HG03432 (cell line): ENCODE measurements at regions not wholly inside any gene's neighbourhood (a gene's known extent, or its start where the extent isn't known, plus 50 kb on each side); places are given as distances from the start of the nearest gene placed in this dataset.

Experiments used
- ATAC-seq: cut with Tn5 transposase; IDR thresholded peaks from one replicate; pipeline ENCODE4 v1.9.1; 2021; ENCODE audit warnings: mild to moderate bottlenecking, moderate library complexity; ENCODE audit not compliant: unreplicated experiment

- no peak for ATAC-seq
Measured at GRCh38 chr2:145484448-145485097, 964.7 kb upstream of the ZEB2 start.

DNA sequence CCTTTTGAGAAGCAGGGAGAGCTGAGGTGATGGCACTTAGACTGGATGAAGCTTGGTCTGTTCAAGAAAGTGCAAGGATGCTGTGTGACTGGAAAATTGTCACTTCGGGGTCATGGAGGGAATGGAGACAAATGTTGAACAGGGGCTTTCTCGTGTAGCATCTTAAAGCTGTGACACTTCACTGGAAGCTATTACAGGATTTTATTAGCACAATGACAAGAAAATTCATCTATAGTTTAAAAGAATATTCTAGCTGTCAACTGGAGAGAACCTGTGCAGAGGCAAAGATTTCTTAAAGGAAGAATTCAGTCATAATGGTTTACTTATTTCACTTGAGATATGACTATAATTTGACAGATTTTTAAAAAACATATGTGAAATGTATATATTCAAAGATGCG, 963.9 kb upstream of the ZEB2 start:
- ATAC-seq = no peak

DNA sequence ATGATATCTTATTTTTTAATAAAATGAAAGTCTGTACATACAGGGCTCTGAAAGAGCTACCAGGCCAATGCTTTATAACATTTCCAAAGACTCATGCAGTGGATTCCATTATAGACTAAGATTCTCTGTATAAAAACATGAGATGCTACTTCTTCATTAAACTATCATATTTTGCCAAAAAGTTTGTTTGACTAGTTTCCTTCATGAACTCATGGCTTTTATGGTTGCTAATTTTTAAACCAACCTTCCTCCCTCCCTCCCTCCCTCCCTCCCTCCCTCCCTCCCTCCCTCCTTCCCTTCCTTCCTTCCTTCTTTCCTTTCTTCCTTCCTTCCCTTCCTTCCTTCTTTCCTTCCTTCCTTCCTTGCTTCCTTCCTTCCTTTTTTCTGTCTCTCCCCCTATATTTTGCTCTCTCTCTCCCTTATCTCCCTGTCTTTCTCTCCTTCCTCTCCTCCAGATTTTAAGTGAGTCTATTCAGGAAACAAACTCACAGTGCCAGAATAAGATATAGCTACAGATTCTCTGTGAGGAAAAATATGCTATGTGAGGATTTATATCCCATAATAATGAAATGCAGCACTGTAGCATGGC, 961.5 kb upstream of the ZEB2 start:
- no peak for ATAC-seq

- ATAC-seq = no peak
Measured at GRCh38 chr2:145464866-145465265, 944.9 kb upstream of the ZEB2 start.

- no peak for ATAC-seq
Measured at GRCh38 chr2:145460112-145460511, 940.2 kb upstream of the ZEB2 start.

DNA sequence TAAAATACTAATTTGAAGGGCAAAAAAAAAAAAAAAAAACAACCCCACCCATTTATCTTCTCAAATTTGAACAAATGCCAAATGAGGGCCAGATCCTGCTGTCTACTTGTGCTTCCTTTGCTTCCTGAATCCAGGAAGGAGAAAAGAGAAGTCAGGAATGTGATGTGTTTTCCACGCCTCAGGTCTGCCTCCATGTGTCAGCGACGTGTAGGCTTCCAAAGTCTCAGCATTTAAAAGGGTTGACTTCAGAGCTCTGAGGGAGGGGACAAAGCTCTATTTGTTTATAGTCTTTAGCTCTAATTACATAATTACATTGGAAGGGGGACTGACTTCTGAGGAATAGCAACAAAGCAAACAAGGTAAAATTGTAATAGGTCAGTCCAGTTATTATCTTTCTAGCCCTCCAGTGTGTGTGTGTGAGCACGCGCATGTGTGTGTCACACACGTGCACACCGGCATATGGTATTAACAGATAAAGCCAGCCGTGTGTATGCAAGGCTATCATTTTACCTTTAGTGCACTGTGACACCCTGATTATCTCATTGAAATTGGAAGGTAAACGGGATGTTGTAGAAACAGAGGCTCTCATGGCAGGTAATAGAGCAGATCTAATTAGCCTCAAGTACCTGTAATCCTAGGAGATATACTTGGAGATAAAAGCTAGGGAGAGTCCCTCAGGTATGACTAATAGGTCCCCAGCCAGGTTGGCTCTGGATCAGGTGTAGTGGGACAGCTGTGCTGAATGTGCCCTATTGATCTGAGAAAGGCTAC, 911.4 kb upstream of the ZEB2 start:
- no peak for ATAC-seq

- no peak for ATAC-seq
Measured at GRCh38 chr2:145423809-145424208, 903.9 kb upstream of the ZEB2 start.

DNA sequence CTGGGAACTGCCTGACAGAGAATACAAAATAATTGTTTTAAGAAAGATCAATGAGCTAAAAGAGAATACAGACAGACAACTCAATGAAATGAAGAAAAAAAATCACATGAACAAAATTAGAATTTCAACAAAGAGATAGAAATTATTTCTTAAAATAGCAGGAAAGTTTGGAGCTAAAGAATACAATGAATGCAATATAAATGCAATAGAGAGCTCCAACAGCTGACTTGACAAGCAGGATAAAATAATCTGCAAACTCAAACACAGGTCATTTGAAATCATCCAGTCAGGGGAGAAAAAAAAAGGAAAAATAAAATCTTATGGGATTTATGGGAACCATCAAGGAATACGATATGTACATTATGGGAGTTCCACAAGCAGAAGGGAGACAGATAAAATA, 902.7 kb upstream of the ZEB2 start:
- no peak for ATAC-seq

DNA sequence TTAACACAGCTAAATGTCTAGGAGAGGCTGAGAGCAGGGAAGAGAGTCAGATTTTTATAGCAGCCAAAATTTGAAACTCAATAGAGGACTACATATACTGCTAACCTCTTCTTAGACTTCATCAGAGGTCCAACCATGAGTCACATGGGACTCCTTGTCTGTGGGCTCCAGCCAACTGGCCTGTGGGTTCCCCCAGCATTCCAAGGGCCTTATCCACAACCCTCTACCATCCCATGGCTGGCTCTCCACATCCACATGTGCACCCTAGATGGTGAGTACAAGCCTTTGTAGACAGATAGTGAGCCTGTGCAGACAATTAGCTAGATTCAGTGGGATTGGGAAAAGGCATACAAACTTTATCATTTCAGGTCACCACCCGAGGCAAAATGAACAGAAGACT, 901.9 kb upstream of the ZEB2 start:
- ATAC-seq = no peak

GRCh38 chr2:145416640-145417039, 896.7 kb upstream of the ZEB2 start:
- ATAC-seq = no peak

GRCh38 chr2:145415151-145415550, 895.2 kb upstream of the ZEB2 start:
- ATAC-seq = no peak

DNA sequence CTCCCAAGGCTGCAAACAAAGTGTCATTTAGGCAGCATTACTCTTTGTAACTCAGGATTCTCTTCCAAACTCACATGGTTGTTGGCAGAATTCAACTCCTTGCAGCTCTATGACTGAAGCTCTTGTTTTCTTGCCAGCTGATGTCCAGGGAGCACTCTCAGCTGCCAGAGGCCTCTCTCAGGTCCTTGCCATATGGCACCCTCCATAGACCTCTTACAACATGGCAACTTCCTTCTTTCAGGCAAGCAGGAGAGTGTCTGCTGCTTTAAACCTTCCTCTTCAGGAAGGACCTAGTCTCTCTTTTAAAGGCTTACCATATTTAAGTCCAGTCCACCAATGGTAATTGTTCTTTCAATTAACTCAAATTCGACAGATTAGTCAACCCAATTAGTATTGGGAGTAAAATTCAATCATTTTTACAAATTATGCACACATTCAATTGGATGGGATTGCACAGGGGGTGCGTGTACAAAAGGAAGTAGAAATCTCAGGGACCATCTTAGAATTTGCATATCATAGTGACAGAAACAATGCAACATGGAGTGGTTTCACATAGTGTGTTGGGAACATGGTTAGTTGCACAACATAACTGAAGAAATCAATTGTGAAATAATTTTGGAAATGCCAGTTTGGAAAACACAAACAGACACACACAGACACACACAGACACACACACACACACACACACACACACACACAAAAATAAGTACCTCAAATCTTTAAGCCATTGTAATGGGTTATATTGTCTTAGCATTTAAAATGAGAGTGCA, 893.5 kb upstream of the ZEB2 start:
- ATAC-seq = no peak

GRCh38 chr2:145412155-145412554, 892.2 kb upstream of the ZEB2 start:
- peak; percentile 32 for ATAC-seq

DNA sequence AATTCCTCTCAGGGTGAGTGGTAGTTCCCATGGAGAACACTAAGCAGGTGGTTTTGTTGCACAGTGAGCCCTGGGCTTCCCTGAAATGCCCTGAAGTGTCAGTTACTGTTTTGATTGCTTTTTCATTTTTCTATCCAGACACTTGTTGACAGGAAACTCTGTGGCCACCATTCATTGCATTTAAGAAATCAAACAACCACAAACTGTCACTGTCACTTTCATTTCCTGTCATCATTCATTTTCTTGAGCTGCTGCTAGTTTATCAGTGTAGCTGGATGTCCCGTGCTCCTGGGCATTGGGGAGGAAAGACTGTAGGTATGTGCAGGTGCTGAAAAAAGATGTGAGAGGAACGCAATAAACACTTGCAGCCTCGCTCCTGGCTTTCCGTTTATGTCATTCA, 891.6 kb upstream of the ZEB2 start:
- peak; percentile 98 for ATAC-seq

- ATAC-seq = no peak
Measured at GRCh38 chr2:145410086-145410485, 890.2 kb upstream of the ZEB2 start.

DNA sequence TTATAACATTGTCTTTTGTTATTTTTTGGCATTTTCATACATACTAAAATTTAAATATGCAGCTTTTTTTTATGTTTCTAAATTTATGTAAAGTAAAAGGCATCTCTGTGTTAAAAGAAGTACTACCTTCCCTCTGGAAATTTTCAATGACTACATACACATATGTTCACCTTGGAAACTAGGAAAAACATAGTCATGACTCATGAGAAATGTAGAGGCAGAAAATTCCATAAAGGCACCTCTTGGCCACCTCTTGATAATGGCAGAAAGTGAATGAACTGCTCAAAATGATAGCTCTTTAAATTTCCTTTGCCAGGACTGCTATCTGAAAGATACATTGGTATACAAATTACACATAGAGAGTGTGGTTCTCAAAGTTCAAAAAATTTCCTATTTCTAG, 889.1 kb upstream of the ZEB2 start:
- no peak for ATAC-seq

- no peak for ATAC-seq
Measured at GRCh38 chr2:145404690-145405089, 884.8 kb upstream of the ZEB2 start.

DNA sequence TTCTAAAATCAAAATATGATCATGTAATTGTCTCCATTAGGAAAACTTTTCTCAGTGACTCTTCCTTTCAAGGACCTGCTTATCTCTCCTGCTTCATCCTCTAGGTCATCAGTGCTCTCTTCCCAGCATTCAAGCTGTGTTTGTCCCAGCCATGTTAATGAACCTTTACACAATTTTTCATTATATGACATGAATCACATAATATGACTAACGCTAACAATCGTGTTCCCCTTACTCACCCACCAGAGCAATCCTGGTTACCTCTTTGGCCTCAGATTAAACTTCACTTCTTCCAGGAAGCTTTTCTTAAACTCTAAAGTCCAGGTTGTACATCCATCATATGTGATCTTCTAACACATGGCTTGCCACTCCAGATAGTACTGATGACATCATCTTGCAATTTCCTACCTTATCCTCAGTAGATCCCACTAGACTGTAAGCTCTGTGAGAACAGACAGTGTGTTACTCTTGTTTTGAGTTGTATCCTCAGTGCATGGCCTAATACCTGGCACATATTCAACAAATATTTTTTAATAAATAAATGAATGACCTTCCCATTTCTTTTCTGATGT, 882.9 kb upstream of the ZEB2 start:
- ATAC-seq = no peak

DNA sequence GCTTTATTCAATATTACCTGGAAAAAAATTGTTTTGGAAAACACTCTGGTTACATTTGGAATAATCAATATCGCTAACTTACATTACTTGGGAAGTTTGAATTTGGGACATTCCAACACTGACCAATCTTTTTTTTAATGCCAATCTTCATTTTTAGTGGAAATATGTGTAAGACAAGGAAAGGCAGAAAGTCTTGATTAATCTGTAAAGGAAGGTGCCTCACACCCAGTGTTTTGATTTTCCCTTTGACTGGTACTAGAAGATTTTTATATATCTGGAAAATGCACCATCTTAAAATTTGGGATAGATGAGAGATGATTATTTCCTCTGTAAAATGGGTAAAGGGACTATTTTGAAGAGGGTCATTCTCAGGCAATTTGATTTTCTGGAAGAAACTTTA, 879.2 kb upstream of the ZEB2 start:
- no peak for ATAC-seq

GRCh38 chr2:145394181-145394580, 874.3 kb upstream of the ZEB2 start:
- ATAC-seq = no peak

GRCh38 chr2:145386973-145387372, 867.1 kb upstream of the ZEB2 start:
- no peak for ATAC-seq
